DMS153 (cell line): ENCODE measurements at regions not wholly inside any gene's neighbourhood (a gene's known extent, or its start where the extent isn't known, plus 50 kb on each side); places are given as distances from the start of the nearest gene placed in this dataset.
"Not testable (repeated sequence)": the region's sequence is repeated elsewhere in the genome, so short reads cannot be mapped to it uniquely, and the experiment has no call there.

Source experiments
- DNase-seq: peaks from one replicate; lab custom pipeline; 2025; lab: John Stamatoyannopoulos, UW

GRCh38 chr17:30686538-30687479, 137.7 kb downstream of the CRLF3 start:
- not testable (repeated sequence) for DNase-seq

DNA sequence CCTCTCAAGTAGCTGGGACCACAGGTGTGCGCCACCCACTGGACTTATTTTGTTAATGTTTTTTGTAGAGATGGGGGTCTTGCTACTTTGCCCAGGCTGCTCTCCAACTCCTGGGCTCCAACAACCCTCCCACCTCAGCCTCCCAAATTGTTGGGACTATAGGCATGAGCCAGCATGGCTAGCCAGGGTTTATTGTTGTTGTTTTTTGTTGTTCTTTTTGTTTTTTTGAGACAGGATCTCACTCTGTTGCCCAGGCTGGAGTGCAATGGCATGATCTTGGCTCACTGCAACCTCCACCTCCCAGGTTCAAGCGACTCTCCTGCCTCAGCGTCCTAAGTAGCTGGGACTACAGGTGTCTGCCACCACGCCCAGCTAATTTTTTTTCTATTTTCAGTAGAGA, 142.2 kb downstream of the CRLF3 start:
- not testable (repeated sequence) for DNase-seq

- DNase-seq, result not testable (repeated sequence)
Observed at GRCh38 chr17:30680681-30681080, 143.8 kb downstream of the CRLF3 start.

DNA sequence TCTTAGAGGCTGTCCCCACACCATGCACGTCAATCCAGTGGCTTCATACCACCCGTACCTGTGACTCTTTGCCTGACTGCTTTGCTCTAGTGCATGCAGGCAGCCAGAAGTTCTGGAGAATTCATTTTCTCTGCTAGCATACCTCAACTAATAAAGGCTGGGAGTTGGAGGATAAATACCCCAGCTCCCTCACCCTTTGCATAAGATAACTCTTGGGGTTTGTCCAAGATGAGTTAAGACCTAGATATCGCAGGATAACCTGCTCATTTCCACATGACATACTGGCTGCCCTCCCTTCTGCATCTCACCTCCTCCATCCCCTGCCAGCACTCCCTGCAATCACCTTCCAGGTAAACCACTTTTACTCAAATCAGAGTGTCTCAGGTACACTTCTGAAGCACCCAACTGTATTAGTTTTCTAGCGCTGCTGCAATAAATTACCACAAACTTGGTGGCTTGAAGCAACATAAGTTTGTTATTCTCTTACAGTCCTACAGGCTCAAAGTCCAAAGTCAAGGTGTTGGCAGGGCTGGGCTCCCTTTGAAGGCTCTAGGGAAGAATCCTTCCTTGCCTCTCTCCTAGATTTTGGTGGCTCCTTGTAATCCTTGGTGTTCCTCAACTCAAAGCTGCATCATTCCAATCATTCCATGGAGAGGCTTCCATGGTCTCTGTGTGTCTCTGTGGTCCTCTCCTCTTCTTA, 146.8 kb downstream of the CRLF3 start:
- no peak for DNase-seq

- not testable (repeated sequence) for DNase-seq
Observed at GRCh38 chr17:30675777-30676492, 148.6 kb downstream of the CRLF3 start.

- DNase-seq, result not testable (repeated sequence)
Observed at GRCh38 chr17:30669217-30669649, 155.3 kb downstream of the CRLF3 start.

DNA sequence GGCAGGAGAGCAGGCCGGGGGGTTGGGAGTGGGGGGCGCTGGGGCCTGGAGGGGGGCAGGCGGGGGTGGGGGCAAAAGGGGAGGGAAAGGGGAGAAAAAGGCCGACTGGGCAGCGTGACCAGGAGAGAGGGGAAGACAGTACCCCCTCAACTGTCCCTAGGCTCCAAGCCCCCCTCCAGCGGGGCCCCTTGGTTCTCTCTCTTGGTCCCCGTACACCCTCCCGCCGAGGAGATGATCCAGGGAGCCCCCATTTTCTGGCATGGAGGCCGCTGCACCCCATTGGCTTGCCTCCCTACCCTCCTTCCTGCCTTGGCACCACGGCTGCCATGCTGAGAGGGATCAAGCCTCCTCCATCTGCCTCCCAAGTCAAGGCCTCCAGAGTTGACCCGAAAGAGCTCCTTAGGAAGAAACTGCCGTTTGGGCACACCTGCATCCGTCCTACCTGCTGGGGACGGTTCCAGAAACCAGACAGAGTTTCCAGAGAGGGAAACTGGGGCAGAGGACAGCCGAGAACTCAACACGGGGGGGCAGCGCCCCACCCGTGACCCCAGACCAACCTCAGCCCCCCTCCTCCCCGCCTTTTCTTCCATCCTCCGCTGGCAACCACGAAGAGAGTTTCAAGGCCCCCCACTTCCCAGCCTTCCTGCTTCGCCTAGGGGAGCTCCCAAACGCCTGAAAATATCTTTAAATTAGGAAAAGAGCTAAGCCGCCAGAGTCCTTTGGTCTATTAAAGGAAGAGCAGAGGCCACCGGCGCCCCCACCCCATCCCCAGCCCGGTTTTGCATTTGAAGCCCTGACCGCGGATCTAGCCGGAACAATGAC, 155.9 kb downstream of the CRLF3 start:
- not testable (repeated sequence) for DNase-seq

- peak; percentile 83 for DNase-seq
Observed at GRCh38 chr17:30667657-30668359, 156.7 kb downstream of the CRLF3 start.

DNA sequence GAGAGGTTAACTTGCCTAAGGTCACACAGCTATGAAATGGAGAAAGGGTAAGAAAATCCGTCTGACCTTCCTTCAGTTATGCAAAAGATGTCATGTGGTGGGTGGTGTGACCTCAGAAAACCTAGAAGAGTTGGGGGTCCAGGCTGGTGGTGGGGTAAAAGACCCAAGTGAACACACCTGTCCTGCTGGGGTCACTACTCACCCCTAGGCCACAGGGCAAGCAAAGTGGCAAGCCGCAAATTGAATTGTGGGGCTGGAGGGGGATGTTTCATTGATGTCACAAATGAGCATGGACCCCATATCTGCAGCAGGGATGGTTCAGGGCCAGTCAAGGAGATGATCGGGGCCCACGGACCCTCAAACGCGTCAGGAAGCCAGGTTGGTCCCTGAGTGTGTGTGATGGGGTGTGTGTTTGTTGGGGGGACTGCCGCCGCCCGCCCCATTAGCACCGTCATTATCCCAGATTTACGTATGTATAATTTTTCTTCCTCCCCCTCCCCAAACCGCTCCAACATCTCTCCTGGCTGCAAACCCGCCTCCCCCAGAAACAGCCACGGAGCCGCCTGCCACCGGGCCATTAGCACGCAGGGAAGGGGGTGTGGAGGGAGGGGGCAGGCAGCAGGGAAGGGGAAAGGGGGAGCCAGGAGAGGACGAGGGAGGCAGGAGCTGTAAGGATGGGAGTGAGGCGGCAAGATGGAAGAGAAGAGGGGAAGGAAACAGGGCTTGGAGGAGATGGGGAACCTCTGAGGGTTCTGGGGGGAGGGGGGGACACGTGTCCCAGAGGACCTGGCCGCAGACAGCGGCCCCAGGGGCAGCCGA, 157.4 kb downstream of the CRLF3 start:
- DNase-seq, result not testable (repeated sequence)

- not testable (repeated sequence) for DNase-seq
Observed at GRCh38 chr17:30663727-30664455, 160.6 kb downstream of the CRLF3 start.

- not testable (repeated sequence) for DNase-seq
Observed at GRCh38 chr17:30657148-30657547, 167.3 kb downstream of the CRLF3 start.

DNA sequence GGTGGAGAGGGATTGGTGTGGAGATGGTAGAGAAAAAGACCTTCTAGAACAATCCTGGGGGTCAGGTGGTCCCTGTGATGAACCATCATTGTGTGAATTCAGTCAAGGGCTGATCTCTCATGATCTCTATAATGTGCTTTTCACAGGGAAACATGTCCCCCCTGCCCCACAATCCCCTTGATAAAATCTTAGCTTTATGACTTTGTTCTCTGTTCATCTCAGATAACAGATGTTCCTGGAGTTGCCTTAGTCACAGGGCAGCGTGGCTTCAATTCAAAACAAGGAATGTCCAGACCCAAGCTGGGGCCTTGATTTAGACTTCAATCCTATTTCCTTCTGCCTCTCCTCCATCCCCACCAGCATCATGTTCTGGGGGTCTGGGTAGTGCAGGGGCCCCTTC, 171.5 kb downstream of the CRLF3 start:
- DNase-seq, result not testable (repeated sequence)

- DNase-seq, result not testable (repeated sequence)
Observed at GRCh38 chr17:30650149-30650548, 172.9 kb downstream of the GOSR1 start.

DNA sequence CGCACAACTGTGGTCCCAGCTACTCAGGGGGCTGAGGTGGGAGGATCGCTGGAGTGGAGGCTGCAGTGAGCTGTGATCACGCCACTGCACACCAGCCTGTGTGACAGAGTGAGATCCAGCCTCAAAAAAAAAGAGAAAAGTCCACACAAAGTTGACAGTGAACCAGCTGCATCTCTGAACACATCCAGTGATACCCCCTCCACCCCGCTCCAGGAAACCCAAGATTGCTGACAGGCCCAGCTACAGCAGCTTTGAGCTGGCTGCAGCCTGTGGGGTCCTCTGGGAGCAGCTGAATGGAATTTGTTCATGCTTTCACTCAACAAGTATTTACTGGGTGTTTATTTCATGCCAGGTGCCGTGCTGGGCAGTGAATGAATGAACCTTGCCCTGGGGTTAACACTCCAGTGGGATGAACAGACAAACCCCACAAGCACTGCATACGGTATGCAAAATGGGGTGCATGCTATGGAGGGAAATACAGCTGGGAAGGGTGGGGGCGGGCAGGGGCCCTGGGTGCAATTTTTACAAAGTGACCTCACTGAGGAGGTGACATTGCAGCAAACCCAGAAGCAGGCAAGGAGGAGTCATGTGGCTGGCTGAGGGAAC, 170.9 kb downstream of the GOSR1 start:
- not testable (repeated sequence) for DNase-seq

DNA sequence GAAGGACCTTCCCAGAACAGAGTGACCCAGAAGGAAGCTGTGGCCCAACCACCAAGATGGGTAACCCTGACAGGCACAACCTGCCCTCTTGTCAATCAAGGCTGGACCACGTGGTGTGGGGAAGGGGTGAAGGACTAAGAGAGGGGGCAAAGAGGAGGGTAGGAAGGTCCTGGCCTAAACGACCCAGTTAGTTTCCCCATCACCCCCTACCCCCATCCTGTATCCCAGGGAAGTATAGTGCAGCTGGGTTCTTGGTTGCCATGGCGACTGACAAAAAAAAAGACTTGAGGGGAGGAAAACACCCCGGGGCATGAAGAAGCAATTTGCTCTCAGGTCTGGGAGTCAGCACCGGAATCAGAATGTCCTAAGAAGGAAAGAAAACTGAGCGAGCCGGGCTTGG, 168.7 kb downstream of the GOSR1 start:
- DNase-seq, result not testable (repeated sequence)

DNA sequence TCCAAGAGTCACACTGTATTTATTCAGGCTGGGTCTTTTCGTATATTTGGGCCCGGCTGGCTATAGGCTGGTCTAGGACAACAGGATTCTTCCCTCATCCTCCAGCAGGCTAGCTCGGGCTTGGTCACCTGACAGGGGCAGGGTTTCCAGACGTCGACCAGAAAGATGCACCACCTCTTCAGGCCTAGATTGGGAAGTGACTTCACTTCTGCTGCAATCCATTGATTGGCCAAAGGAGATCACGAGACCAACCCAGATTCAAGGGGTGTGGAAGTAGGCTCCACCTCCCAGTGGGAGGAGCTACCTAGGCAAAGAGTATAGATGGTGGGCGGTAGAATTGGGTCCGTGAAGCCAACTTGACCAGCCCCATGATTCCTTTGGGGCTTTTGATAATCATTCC, 167.5 kb downstream of the GOSR1 start:
- DNase-seq, result not testable (repeated sequence)

DNA sequence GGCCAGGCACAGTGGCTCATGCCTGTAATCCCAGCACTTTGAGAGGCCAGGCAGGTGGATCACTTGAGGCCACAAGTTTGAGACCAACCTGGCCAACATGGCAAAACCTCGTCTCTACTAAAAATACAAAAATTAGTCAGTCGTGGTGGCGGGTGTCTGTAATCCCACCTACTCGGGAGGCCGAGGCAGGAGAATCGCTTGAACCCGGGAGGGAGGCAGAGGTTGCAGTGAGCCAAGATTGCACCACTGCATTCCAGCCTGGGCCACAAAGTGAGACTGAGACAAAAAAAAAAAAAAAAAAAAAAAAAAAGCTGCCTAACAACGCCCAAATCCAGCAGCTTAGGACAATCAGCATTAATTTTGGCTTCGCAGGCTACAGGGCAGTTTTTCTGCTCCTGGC, 167.1 kb downstream of the GOSR1 start:
- DNase-seq, result not testable (repeated sequence)

DNA sequence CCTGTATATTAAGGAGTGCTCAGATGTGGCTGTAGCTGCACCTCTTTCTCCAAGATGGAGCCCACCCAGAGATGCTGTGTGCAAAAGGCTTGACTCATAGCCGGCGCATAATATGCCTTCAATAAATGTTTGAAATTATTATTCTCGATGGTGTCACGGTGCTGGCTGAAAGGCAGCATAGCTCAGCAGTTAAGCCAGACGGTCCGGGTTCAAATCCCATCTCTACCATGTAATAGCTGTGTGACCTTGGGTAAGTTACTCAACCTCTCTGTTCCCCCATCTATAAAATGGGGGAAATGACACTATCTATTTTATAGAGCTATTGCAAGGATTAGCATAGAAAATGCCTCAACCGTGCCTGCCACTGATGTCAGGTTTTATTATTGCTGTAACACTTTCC, 164.2 kb downstream of the GOSR1 start:
- DNase-seq, result not testable (repeated sequence)

DNA sequence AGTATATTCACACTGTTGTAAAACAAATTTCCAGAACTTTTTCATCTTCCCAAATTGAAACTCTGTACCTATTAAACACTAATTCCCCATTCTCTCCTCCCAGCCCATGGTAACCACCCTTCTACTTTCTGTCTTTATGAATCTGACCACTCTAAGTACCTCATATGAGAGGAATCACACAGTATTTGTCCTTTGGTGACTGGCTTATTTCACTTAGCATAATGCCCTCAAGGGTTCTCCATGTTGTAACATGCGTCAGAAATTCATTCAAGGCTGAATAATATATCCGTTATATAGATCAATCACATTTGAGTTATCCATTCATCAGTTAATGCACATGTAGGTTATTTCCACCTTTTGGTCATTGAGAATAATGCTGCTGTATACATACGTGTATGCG, 162.2 kb downstream of the GOSR1 start:
- not testable (repeated sequence) for DNase-seq
